Ishikawa (cell line): ENCODE measurements at regions not wholly inside any gene's neighbourhood (a gene's known extent, or its start where the extent isn't known, plus 50 kb on each side); places are given as distances from the start of the nearest gene placed in this dataset.

Source experiments
- CEBPB ChIP-seq: IDR thresholded peaks from 2 replicates; pipeline ENCODE4 v1.6.1; 2012
- CREB1 ChIP-seq: IDR thresholded peaks from 2 replicates; pipeline ENCODE4 v1.6.1; 2012; ENCODE audit warnings: low read depth
- EGR1 ChIP-seq: IDR thresholded peaks from 2 replicates; pipeline ENCODE4 v1.6.1; 2012
- EP300 ChIP-seq: IDR thresholded peaks from 2 replicates; pipeline ENCODE4 v1.6.1; 2012; ENCODE audit warnings: borderline replicate concordance
- FOXM1 ChIP-seq: IDR thresholded peaks from 2 replicates; pipeline ENCODE4 v1.6.1; 2012; ENCODE audit warnings: low read depth, borderline replicate concordance
- MAX ChIP-seq: IDR thresholded peaks from 2 replicates; pipeline ENCODE4 v1.6.1; 2012
- NFIC ChIP-seq: IDR thresholded peaks from 2 replicates; pipeline ENCODE4 v1.6.1; 2012
- RAD21 ChIP-seq: IDR thresholded peaks from 2 replicates; pipeline ENCODE4 v1.6.1; 2012; ENCODE audit warnings: low read depth
- TAF1 ChIP-seq: IDR thresholded peaks from 2 replicates; pipeline ENCODE4 v1.6.1; 2012; ENCODE audit warnings: low read depth, mild to moderate bottlenecking
- TCF12 ChIP-seq: IDR thresholded peaks from 2 replicates; pipeline ENCODE4 v1.6.1; 2012; ENCODE audit warnings: low read depth
- TEAD4 ChIP-seq: IDR thresholded peaks from 2 replicates; pipeline ENCODE4 v1.6.1; 2012
- USF1 ChIP-seq: IDR thresholded peaks from 2 replicates; pipeline ENCODE4 v1.6.1; 2012
- YY1 ChIP-seq: IDR thresholded peaks from 2 replicates; pipeline ENCODE4 v1.6.1; 2012; ENCODE audit warnings: low read depth
- ZBTB7A ChIP-seq: IDR thresholded peaks from 2 replicates; pipeline ENCODE4 v1.6.1; 2012; ENCODE audit warnings: low read depth
- TF ChIP-seq, protein P1 (sequence below): IDR thresholded peaks from 2 replicates; pipeline ENCODE4 v1.6.1; 2012; ENCODE audit warnings: low read depth, mild to moderate bottlenecking

- TF ChIP-seq NFIC, result no peak
- no peak for TF ChIP-seq TCF12
- peak; percentile 21 for TF ChIP-seq CEBPB
- no peak for TF ChIP-seq EP300
Measured at GRCh38 chr7:84700563-84701370, 486.1 kb downstream of the SEMA3D start.

GRCh38 chr7:84697506-84697905, 489.4 kb downstream of the SEMA3D start:
- TF ChIP-seq EGR1 (no peak), USF1 (no peak), EP300 (no peak), TAF1 (no peak), CREB1 (no peak), MAX (no peak)

GRCh38 chr7:84693483-84693882, 493.4 kb downstream of the SEMA3D start:
- TF ChIP-seq EGR1 (no peak), NFIC (no peak), YY1 (no peak), FOXM1 (no peak), CREB1 (no peak), ZBTB7A (no peak), MAX (no peak), TAF1 (no peak), USF1 (no peak), EP300 (no peak), TEAD4 (no peak), RAD21 (no peak), TCF12 (no peak), CEBPB (no peak)
- TF ChIP-seq, protein P1, sequence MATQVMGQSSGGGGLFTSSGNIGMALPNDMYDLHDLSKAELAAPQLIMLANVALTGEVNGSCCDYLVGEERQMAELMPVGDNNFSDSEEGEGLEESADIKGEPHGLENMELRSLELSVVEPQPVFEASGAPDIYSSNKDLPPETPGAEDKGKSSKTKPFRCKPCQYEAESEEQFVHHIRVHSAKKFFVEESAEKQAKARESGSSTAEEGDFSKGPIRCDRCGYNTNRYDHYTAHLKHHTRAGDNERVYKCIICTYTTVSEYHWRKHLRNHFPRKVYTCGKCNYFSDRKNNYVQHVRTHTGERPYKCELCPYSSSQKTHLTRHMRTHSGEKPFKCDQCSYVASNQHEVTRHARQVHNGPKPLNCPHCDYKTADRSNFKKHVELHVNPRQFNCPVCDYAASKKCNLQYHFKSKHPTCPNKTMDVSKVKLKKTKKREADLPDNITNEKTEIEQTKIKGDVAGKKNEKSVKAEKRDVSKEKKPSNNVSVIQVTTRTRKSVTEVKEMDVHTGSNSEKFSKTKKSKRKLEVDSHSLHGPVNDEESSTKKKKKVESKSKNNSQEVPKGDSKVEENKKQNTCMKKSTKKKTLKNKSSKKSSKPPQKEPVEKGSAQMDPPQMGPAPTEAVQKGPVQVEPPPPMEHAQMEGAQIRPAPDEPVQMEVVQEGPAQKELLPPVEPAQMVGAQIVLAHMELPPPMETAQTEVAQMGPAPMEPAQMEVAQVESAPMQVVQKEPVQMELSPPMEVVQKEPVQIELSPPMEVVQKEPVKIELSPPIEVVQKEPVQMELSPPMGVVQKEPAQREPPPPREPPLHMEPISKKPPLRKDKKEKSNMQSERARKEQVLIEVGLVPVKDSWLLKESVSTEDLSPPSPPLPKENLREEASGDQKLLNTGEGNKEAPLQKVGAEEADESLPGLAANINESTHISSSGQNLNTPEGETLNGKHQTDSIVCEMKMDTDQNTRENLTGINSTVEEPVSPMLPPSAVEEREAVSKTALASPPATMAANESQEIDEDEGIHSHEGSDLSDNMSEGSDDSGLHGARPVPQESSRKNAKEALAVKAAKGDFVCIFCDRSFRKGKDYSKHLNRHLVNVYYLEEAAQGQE, result no peak

- TF ChIP-seq CREB1 (no peak), FOXM1 (no peak)
Measured at GRCh38 chr7:84688671-84689070, 494.1 kb upstream of the SEMA3A start.

- TF ChIP-seq CREB1 (no peak), USF1 (no peak), TEAD4 (no peak), MAX (no peak), ZBTB7A (no peak), NFIC (no peak), CEBPB (no peak), FOXM1 (no peak)
Measured at GRCh38 chr7:84686373-84686772, 491.8 kb upstream of the SEMA3A start.

- TF ChIP-seq NFIC, result no peak
- TF ChIP-seq CEBPB, result no peak
- TF ChIP-seq TAF1, result no peak
- no peak for TF ChIP-seq MAX
- TF ChIP-seq, protein P1, result no peak
- TF ChIP-seq TCF12, result no peak
- TF ChIP-seq YY1, result no peak
Measured at GRCh38 chr7:84684836-84685480, 490.4 kb upstream of the SEMA3A start.
